Thyroid gland (tissue), 4 donors: ENCODE measurements at regions not wholly inside any gene's neighbourhood (a gene's known extent, or its start where the extent isn't known, plus 50 kb on each side); places are given as distances from the start of the nearest gene placed in this dataset.
"Not testable (repeated sequence)": the region's sequence is repeated elsewhere in the genome, so short reads cannot be mapped to it uniquely, and the experiment has no call there.

Experiments
- DNase-seq, 2 donors: peaks; one replicate each; pipeline ENCODE4 v3.0.0-alpha.2; 2019
- H3K27ac ChIP-seq, 3 donors: fragments of 200-600 bp; sonication (generic); 1 replicate in 2 of 3; 2 replicates in 1 of 3; pipeline ENCODE4 v1.5.1; 2016 to 2019; ENCODE audit warnings: mild to moderate bottlenecking in 1 of 3, moderate library complexity in 1 of 3
- H3K27me3 ChIP-seq: fragments of 200-600 bp; sonication (generic); one replicate; pipeline ENCODE4 v1.5.1; 2019
- H3K36me3 ChIP-seq, 2 donors: fragments of 200-600 bp; sonication (generic); one replicate each; pipeline ENCODE4 v1.5.1; 2016 to 2019
- H3K4me1 ChIP-seq, 2 donors: fragments of 200-600 bp; sonication (generic); one replicate each; pipeline ENCODE4 v1.5.1; 2017 to 2019
- H3K4me3 ChIP-seq, 3 donors: fragments of 200-600 bp; sonication (generic); replicated peaks in 1 of 3; 1 replicate in 2 of 3; 2 replicates in 1 of 3; pipeline ENCODE4 v1.5.1; 2016; ENCODE audit warnings: mild to moderate bottlenecking in 1 of 3
- H3K9me3 ChIP-seq: fragments of 200-600 bp; sonication (generic); one replicate; pipeline ENCODE4 v1.5.1; 2017
- CTCF ChIP-seq, 6 experiments: fragments of 200-600 bp in 3 of 6; fragments of 450-650 bp in 3 of 6; sonication (generic) in 3 of 6; IDR thresholded peaks; one replicate each; pipeline ENCODE4 v1.5.1; 2016 to 2019; ENCODE audit warnings: antibody characterized with exemption in 6 of 6, mild to moderate bottlenecking in 2 of 6, inconsistent platforms in 1 of 6, moderate library complexity in 1 of 6
- POLR2A ChIP-seq, 2 donors: fragments of 450-650 bp; IDR thresholded peaks; one replicate each; pipeline ENCODE4 v1.6.1; 2017; ENCODE audit warnings: antibody characterized with exemption in 2 of 2, mild to moderate bottlenecking in 2 of 2, moderate library complexity in 1 of 2
- WGBS, 2 donors: methylation state at CpG; one replicate each; pipeline ENCODE4 v1.1.5; 2017; 5-methylcytosine and 5-hydroxymethylcytosine counted together
- intact Hi-C: fragments of 100-400 bp; cut with DNase I; formaldehyde crosslinking; loops from one replicate; pipeline ENCODE4 v1.15.1; 2023

GRCh38 chr17:31798205-31798724 lies 60.8 kb downstream of the COPRS start:
- no peak for TF ChIP-seq CTCF (IDR thresholded peaks at IDR 0.05)
- no peak for TF ChIP-seq POLR2A (IDR thresholded peaks at IDR 0.05)
- H3K36me3 ChIP-seq = no peaks in the 10 kb centered on the region
- no peaks in the 10 kb centered on the region for H3K27me3 ChIP-seq
- intact Hi-C loops = no loop called here
- no peak overlapping the region for H3K27ac ChIP-seq
- H3K4me3 ChIP-seq = no peak overlapping the region
- no peaks in the 10 kb centered on the region for H3K4me1 ChIP-seq
- WGBS, 2 donors = 77 to 78% methylated on average over 10 of the region's 10 CpGs
- no peak for DNase-seq
- no peaks in the 10 kb centered on the region for H3K9me3 ChIP-seq

- H3K36me3 ChIP-seq, DNase-seq, H3K9me3 ChIP-seq, H3K27ac ChIP-seq, H3K4me1 ChIP-seq, intact Hi-C loops, H3K4me3 ChIP-seq, H3K27me3 ChIP-seq: not testable (repeated sequence)
- whole genome bisulfite sequencing, 2 donors = 97 to 98% methylated on average over 7 of the region's 7 CpGs
Observed at GRCh38 chr17:31795941-31796340, 63.1 kb downstream of the COPRS start.

- Histone ChIP-seq H3K4me3 (no peak overlapping the region), H3K27me3 (no peaks in the 10 kb centered on the region), H3K36me3 (no peaks in the 10 kb centered on the region), H3K4me1 (no peaks in the 10 kb centered on the region), H3K27ac (no peak overlapping the region), H3K9me3 (no peaks in the 10 kb centered on the region)
- TF ChIP-seq POLR2A (IDR thresholded peaks at IDR 0.05) = no peak
- no peak for TF ChIP-seq CTCF (IDR thresholded peaks at IDR 0.05)
- intact Hi-C loops = no loop called here
- DNase-seq = no peak
- WGBS, 2 donors = 93 to 96% methylated on average over 4 to 5 of the region's 5 CpGs
Observed at GRCh38 chr17:31794111-31794510, 64.9 kb downstream of the COPRS start.

- H3K9me3 ChIP-seq, DNase-seq, intact Hi-C loops, H3K36me3 ChIP-seq, H3K27ac ChIP-seq, H3K4me3 ChIP-seq, H3K27me3 ChIP-seq, H3K4me1 ChIP-seq: not testable (repeated sequence)
- 97 to 98% methylated on average over 7 of the region's 7 CpGs for WGBS, 2 donors
Observed at GRCh38 chr17:31793634-31794033, 65.4 kb downstream of the COPRS start.

GRCh38 chr17:31792007-31792585 lies 66.9 kb downstream of the COPRS start:
- Histone ChIP-seq H3K27me3 (no peaks in the 10 kb centered on the region), H3K27ac (no peak overlapping the region), H3K9me3 (no peaks in the 10 kb centered on the region), H3K4me1 (peaks cover 0 to 11% of the 10 kb centered on the region in 2 donors), H3K36me3 (no peaks in the 10 kb centered on the region), H3K4me3 (no peak overlapping the region)
- no peak for DNase-seq
- intact Hi-C loops = no loop called here
- 68 to 89% methylated on average over 6 of the region's 6 CpGs for WGBS, 2 donors
- TF ChIP-seq CTCF (IDR thresholded peaks at IDR 0.05) (no peak), POLR2A (IDR thresholded peaks at IDR 0.05) (no peak)

- no peak for TF ChIP-seq POLR2A (IDR thresholded peaks at IDR 0.05)
- TF ChIP-seq CTCF (IDR thresholded peaks at IDR 0.05) = no peak
- no peaks in the 10 kb centered on the region for H3K36me3 ChIP-seq
- 81 to 85% methylated on average over 12 of the region's 12 CpGs for WGBS, 2 donors
- no peak overlapping the region for H3K4me3 ChIP-seq
- no peaks in the 10 kb centered on the region for H3K9me3 ChIP-seq
- intact Hi-C loops = no loop called here
- H3K27me3 ChIP-seq = no peaks in the 10 kb centered on the region
- H3K4me1 ChIP-seq = peaks cover 0 to 11% of the 10 kb centered on the region in 2 donors
- no peak for DNase-seq
- no peak overlapping the region for H3K27ac ChIP-seq
Observed at GRCh38 chr17:31789707-31790505, 69.1 kb downstream of the COPRS start.
